ENCODE measurements at regions not wholly inside any gene's neighbourhood (a gene's known extent, or its start where the extent isn't known, plus 50 kb on each side); places are given as distances from the start of the nearest gene placed in this dataset.

DNA sequence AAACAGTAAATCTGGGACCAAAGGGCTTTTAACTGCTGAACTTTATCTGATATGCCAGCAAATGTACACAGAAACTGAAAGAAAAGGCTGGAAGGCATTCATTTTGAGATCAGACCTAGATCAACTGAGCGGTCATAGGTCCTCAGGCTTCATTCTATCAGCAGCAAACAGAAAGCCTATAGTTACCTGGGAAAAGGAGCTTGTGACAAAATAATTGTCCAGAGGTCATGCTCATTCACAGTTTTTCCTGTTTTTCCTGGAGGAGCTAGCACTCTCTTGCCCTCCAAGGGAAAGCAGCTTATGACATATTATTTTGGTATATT, 320.2 kb downstream of the AHR start (continued):
- TF ChIP-seq, protein P1, sequence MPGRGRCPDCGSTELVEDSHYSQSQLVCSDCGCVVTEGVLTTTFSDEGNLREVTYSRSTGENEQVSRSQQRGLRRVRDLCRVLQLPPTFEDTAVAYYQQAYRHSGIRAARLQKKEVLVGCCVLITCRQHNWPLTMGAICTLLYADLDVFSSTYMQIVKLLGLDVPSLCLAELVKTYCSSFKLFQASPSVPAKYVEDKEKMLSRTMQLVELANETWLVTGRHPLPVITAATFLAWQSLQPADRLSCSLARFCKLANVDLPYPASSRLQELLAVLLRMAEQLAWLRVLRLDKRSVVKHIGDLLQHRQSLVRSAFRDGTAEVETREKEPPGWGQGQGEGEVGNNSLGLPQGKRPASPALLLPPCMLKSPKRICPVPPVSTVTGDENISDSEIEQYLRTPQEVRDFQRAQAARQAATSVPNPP (CRISPR knock-in tag; IDR thresholded peaks at IDR 0.05), result no peak
- no peak for TF ChIP-seq ZNF570 (CRISPR knock-in tag; IDR thresholded peaks at IDR 0.05; ENCODE audit: borderline replicate concordance)
- TF ChIP-seq, protein P2, sequence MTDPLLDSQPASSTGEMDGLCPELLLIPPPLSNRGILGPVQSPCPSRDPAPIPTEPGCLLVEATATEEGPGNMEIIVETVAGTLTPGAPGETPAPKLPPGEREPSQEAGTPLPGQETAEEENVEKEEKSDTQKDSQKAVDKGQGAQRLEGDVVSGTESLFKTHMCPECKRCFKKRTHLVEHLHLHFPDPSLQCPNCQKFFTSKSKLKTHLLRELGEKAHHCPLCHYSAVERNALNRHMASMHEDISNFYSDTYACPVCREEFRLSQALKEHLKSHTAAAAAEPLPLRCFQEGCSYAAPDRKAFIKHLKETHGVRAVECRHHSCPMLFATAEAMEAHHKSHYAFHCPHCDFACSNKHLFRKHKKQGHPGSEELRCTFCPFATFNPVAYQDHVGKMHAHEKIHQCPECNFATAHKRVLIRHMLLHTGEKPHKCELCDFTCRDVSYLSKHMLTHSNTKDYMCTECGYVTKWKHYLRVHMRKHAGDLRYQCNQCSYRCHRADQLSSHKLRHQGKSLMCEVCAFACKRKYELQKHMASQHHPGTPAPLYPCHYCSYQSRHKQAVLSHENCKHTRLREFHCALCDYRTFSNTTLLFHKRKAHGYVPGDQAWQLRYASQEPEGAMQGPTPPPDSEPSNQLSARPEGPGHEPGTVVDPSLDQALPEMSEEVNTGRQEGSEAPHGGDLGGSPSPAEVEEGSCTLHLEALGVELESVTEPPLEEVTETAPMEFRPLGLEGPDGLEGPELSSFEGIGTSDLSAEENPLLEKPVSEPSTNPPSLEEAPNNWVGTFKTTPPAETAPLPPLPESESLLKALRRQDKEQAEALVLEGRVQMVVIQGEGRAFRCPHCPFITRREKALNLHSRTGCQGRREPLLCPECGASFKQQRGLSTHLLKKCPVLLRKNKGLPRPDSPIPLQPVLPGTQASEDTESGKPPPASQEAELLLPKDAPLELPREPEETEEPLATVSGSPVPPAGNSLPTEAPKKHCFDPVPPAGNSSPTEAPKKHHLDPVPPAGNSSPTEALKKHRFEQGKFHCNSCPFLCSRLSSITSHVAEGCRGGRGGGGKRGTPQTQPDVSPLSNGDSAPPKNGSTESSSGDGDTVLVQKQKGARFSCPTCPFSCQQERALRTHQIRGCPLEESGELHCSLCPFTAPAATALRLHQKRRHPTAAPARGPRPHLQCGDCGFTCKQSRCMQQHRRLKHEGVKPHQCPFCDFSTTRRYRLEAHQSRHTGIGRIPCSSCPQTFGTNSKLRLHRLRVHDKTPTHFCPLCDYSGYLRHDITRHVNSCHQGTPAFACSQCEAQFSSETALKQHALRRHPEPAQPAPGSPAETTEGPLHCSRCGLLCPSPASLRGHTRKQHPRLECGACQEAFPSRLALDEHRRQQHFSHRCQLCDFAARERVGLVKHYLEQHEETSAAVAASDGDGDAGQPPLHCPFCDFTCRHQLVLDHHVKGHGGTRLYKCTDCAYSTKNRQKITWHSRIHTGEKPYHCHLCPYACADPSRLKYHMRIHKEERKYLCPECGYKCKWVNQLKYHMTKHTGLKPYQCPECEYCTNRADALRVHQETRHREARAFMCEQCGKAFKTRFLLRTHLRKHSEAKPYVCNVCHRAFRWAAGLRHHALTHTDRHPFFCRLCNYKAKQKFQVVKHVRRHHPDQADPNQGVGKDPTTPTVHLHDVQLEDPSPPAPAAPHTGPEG (CRISPR knock-in tag; IDR thresholded peaks at IDR 0.05), result no peak
- TF ChIP-seq, protein P3, sequence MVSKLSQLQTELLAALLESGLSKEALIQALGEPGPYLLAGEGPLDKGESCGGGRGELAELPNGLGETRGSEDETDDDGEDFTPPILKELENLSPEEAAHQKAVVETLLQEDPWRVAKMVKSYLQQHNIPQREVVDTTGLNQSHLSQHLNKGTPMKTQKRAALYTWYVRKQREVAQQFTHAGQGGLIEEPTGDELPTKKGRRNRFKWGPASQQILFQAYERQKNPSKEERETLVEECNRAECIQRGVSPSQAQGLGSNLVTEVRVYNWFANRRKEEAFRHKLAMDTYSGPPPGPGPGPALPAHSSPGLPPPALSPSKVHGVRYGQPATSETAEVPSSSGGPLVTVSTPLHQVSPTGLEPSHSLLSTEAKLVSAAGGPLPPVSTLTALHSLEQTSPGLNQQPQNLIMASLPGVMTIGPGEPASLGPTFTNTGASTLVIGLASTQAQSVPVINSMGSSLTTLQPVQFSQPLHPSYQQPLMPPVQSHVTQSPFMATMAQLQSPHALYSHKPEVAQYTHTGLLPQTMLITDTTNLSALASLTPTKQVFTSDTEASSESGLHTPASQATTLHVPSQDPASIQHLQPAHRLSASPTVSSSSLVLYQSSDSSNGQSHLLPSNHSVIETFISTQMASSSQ (IDR thresholded peaks at IDR 0.05; ENCODE audit: low read depth), result peak; percentile 19; the same call in 1 of the 2 replicates
- TF ChIP-seq, protein P3 (CRISPR knock-in tag; IDR thresholded peaks at IDR 0.05; ENCODE audit: borderline replicate concordance), result no peak; the same call in 1 of the 2 replicates
- TF ChIP-seq ZNF253 (CRISPR knock-in tag; IDR thresholded peaks at IDR 0.05; ENCODE audit: borderline replicate concordance), result no peak
- TF ChIP-seq ISL2 (CRISPR knock-in tag; IDR thresholded peaks at IDR 0.05), result peak; percentile 93
- TF ChIP-seq, protein P4, sequence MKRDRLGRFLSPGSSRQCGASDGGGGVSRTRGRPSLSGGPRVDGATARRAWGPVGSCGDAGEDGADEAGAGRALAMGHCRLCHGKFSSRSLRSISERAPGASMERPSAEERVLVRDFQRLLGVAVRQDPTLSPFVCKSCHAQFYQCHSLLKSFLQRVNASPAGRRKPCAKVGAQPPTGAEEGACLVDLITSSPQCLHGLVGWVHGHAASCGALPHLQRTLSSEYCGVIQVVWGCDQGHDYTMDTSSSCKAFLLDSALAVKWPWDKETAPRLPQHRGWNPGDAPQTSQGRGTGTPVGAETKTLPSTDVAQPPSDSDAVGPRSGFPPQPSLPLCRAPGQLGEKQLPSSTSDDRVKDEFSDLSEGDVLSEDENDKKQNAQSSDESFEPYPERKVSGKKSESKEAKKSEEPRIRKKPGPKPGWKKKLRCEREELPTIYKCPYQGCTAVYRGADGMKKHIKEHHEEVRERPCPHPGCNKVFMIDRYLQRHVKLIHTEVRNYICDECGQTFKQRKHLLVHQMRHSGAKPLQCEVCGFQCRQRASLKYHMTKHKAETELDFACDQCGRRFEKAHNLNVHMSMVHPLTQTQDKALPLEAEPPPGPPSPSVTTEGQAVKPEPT (CRISPR knock-in tag; IDR thresholded peaks at IDR 0.05; ENCODE audit: low read depth), result no peak
- TF ChIP-seq TARDBP (CRISPR knock-in tag; IDR thresholded peaks at IDR 0.05), result peak; percentile 52; the same call in 1 of the 2 replicates
- TF ChIP-seq ZNF781 (CRISPR knock-in tag; IDR thresholded peaks at IDR 0.05; ENCODE audit: borderline replicate concordance, not compliant biosample characterization), result no peak
- TF ChIP-seq, protein P5, sequence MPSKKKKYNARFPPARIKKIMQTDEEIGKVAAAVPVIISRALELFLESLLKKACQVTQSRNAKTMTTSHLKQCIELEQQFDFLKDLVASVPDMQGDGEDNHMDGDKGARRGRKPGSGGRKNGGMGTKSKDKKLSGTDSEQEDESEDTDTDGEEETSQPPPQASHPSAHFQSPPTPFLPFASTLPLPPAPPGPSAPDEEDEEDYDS (CRISPR knock-in tag; IDR thresholded peaks at IDR 0.05), result peak; percentile 47; the same call in 1 of the 2 replicates
- TF ChIP-seq SIX1 (CRISPR knock-in tag; IDR thresholded peaks at IDR 0.05; ENCODE audit: borderline replicate concordance), result peak; percentile 65; the same call in 1 of the 2 replicates
- peak; percentile 47; the same call in 1 of the 2 replicates for TF ChIP-seq ZNF788 (CRISPR knock-in tag; IDR thresholded peaks at IDR 0.05; ENCODE audit: borderline replicate concordance)
- no peak for TF ChIP-seq SIN3A (IDR thresholded peaks at IDR 0.05; ENCODE audit: borderline replicate concordance, low read depth, low read length)
- TF ChIP-seq EZH2 (conservative IDR thresholded peaks at IDR 0.05; ENCODE audit: low read depth, low read length), result no peak
- no peak for TF ChIP-seq ZNF572 (CRISPR knock-in tag; IDR thresholded peaks at IDR 0.05)
- TF ChIP-seq U2AF1 (optimal IDR thresholded peaks at IDR 0.05; ENCODE audit: low read depth, low read length), result no peak

Measured in HepG2 (cell line).